H1 (cell line): ENCODE measurements at regions not wholly inside any gene's neighbourhood (a gene's known extent, or its start where the extent isn't known, plus 50 kb on each side); places are given as distances from the start of the nearest gene placed in this dataset.

Experiments
- BACH1 ChIP-seq: IDR thresholded peaks from 2 replicates; pipeline ENCODE4 v1.6.1; 2012; ENCODE audit warnings: low read length, improper control_type of control experiment
- JUN ChIP-seq: IDR thresholded peaks from 2 replicates; pipeline ENCODE4 v1.6.1; 2011; ENCODE audit warnings: low read depth, mild to moderate bottlenecking, improper control_type of control experiment, low read length
- JUND ChIP-seq: IDR thresholded peaks from 2 replicates; pipeline ENCODE4 v1.6.1; 2011; ENCODE audit warnings: mild to moderate bottlenecking, improper control_type of control experiment, low read length
- POLR2A ChIP-seq, 2 experiments: IDR thresholded peaks; 1 replicate in 1 of 2; 2 replicates in 1 of 2; pipeline ENCODE4 v1.6.1; 2011; ENCODE audit warnings: low read depth in 2 of 2, low read length in 2 of 2, mild to moderate bottlenecking in 2 of 2; ENCODE audit errors: control extremely low read depth in 1 of 2
- POLR2AphosphoS5 ChIP-seq: IDR thresholded peaks from 2 replicates; pipeline ENCODE4 v1.6.1; 2011; ENCODE audit warnings: low read depth, low read length
- TAF7 ChIP-seq: optimal IDR thresholded peaks from 2 replicates; pipeline ENCODE3; 2011; ENCODE audit warnings: low read depth, mild to moderate bottlenecking, inconsistent platforms, low read length, moderate library complexity, borderline replicate concordance
- TEAD4 ChIP-seq: IDR thresholded peaks from 2 replicates; pipeline ENCODE4 v1.6.1; 2012; ENCODE audit warnings: low read depth, low read length, inconsistent platforms, mixed read lengths
- YY1 ChIP-seq: IDR thresholded peaks from 2 replicates; pipeline ENCODE4 v1.6.1; 2011; ENCODE audit warnings: low read depth, mild to moderate bottlenecking, low read length
- TF ChIP-seq, protein P1 (sequence below), 3 experiments: IDR thresholded peaks; 1 replicate in 2 of 3; 2 replicates in 1 of 3; pipeline versions ENCODE4 v1.5.1 to v1.6.1; 2011; ENCODE audit warnings: low read length in 3 of 3, mild to moderate bottlenecking in 3 of 3, inconsistent platforms in 2 of 3, low read depth in 1 of 3, moderate library complexity in 1 of 3; ENCODE audit not compliant: insufficient read depth in 1 of 3; ENCODE audit errors: control extremely low read depth in 1 of 3
- TF ChIP-seq, protein P2 (sequence below): IDR thresholded peaks from 2 replicates; pipeline ENCODE4 v1.6.1; 2011; ENCODE audit warnings: low read length, improper control_type of control experiment

DNA sequence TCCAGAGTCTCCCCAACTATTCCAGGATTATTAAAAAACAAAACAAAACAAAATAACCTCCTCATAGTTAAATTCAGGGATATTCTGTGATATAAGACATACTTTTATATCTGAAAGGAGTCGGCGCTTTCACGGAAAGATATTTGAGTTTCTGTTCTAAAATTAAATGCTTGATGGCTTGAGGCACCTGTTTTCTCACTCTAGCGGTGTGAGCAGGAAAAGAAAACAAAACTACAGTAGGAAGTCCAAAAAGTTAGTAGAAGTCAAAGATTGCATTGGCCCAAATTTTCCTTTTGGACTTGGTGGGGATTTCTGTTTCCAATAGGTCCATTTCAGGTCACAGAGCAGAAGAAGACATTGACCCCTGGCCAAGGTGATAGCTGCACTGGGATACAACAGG lies 716.1 kb upstream of the POT1 start:
- TF ChIP-seq, protein P1, sequence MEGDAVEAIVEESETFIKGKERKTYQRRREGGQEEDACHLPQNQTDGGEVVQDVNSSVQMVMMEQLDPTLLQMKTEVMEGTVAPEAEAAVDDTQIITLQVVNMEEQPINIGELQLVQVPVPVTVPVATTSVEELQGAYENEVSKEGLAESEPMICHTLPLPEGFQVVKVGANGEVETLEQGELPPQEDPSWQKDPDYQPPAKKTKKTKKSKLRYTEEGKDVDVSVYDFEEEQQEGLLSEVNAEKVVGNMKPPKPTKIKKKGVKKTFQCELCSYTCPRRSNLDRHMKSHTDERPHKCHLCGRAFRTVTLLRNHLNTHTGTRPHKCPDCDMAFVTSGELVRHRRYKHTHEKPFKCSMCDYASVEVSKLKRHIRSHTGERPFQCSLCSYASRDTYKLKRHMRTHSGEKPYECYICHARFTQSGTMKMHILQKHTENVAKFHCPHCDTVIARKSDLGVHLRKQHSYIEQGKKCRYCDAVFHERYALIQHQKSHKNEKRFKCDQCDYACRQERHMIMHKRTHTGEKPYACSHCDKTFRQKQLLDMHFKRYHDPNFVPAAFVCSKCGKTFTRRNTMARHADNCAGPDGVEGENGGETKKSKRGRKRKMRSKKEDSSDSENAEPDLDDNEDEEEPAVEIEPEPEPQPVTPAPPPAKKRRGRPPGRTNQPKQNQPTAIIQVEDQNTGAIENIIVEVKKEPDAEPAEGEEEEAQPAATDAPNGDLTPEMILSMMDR (IDR thresholded peaks at IDR 0.05; ENCODE audit: control extremely low read depth in 1 of 3, insufficient read depth in 1 of 3, low read depth in 1 of 3, low read length in 3 of 3), result no peak
- TF ChIP-seq POLR2A (IDR thresholded peaks at IDR 0.05; ENCODE audit: control extremely low read depth in 1 of 2, low read depth in 2 of 2, low read length in 2 of 2), result no peak
- no peak for TF ChIP-seq POLR2AphosphoS5
- TF ChIP-seq TEAD4, result no peak
- no peak for TF ChIP-seq JUND
- no peak for TF ChIP-seq JUN
- no peak for TF ChIP-seq TAF7
- no peak for TF ChIP-seq YY1
- no peak for TF ChIP-seq BACH1
- TF ChIP-seq, protein P2, sequence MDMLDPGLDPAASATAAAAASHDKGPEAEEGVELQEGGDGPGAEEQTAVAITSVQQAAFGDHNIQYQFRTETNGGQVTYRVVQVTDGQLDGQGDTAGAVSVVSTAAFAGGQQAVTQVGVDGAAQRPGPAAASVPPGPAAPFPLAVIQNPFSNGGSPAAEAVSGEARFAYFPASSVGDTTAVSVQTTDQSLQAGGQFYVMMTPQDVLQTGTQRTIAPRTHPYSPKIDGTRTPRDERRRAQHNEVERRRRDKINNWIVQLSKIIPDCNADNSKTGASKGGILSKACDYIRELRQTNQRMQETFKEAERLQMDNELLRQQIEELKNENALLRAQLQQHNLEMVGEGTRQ, result no peak
